ENCODE measurements at regions not wholly inside any gene's neighbourhood (a gene's known extent, or its start where the extent isn't known, plus 50 kb on each side); places are given as distances from the start of the nearest gene placed in this dataset.

- H3K4me3 ChIP-seq, result no peak overlapping the region
- TF ChIP-seq CTCF (IDR thresholded peaks at IDR 0.05), result no peak
- DNase-seq (ENCODE audit: low spot score), result no peak
- H3K27ac ChIP-seq, result no peak overlapping the region
Observed at GRCh38 chr4:124372916-124373315, 339.6 kb downstream of the ANKRD50 start.

GRCh38 chr4:124386163-124386562, 326.4 kb downstream of the ANKRD50 start:
- H3K27ac ChIP-seq, result no peak overlapping the region
- no peak for DNase-seq (ENCODE audit: low spot score)

GRCh38 chr4:124386648-124387047, 325.9 kb downstream of the ANKRD50 start:
- no peak for TF ChIP-seq CTCF (IDR thresholded peaks at IDR 0.05)
- peak overlapping the region; percentile 10 for H3K4me3 ChIP-seq
- no peak for DNase-seq (ENCODE audit: low spot score)
- no peak overlapping the region for H3K27ac ChIP-seq

More at GRCh38 chr4:124386163-124386562, 326.4 kb downstream of the ANKRD50 start:
- no peak for TF ChIP-seq CTCF (IDR thresholded peaks at IDR 0.05)
- peak overlapping the region; percentile 10 for H3K4me3 ChIP-seq

GRCh38 chr4:124389591-124389990, 322.9 kb downstream of the ANKRD50 start:
- no peak for DNase-seq (ENCODE audit: low spot score)
- no peak overlapping the region for H3K4me3 ChIP-seq
- TF ChIP-seq CTCF (IDR thresholded peaks at IDR 0.05), result no peak
- no peak overlapping the region for H3K27ac ChIP-seq

- DNase-seq (ENCODE audit: low spot score), result no peak
- H3K27ac ChIP-seq, result no peak overlapping the region
- no peak for TF ChIP-seq CTCF (IDR thresholded peaks at IDR 0.05)
- H3K4me3 ChIP-seq, result no peak overlapping the region
Observed at GRCh38 chr4:124390861-124391260, 321.7 kb downstream of the ANKRD50 start.

- no peak for DNase-seq (ENCODE audit: low spot score)
- Histone ChIP-seq H3K27ac (no peak overlapping the region), H3K4me3 (no peak overlapping the region)
- no peak for TF ChIP-seq CTCF (IDR thresholded peaks at IDR 0.05)
Observed at GRCh38 chr4:124396333-124396732, 316.2 kb downstream of the ANKRD50 start.

- Histone ChIP-seq H3K27ac (no peak overlapping the region), H3K4me3 (no peak overlapping the region)
- TF ChIP-seq CTCF (IDR thresholded peaks at IDR 0.05), result no peak
- no peak for DNase-seq (ENCODE audit: low spot score)
Observed at GRCh38 chr4:124401606-124402005, 310.9 kb downstream of the ANKRD50 start.

Data from coronary artery (tissue), 2 donors.